VCaP (cell line): ENCODE measurements at regions not wholly inside any gene's neighbourhood (a gene's known extent, or its start where the extent isn't known, plus 50 kb on each side); places are given as distances from the start of the nearest gene placed in this dataset.

ENCODE experiments used
- H3K27ac ChIP-seq: fragments of 450-650 bp; 2 replicates; pipeline ENCODE4 v1.5.1; 2017
- TF ChIP-seq, protein P1 (sequence below): fragments of 450-650 bp; conservative IDR thresholded peaks from 2 replicates; pipeline ENCODE4 v1.5.1; 2017; ENCODE audit warnings: mild to moderate bottlenecking, moderate library complexity

DNA sequence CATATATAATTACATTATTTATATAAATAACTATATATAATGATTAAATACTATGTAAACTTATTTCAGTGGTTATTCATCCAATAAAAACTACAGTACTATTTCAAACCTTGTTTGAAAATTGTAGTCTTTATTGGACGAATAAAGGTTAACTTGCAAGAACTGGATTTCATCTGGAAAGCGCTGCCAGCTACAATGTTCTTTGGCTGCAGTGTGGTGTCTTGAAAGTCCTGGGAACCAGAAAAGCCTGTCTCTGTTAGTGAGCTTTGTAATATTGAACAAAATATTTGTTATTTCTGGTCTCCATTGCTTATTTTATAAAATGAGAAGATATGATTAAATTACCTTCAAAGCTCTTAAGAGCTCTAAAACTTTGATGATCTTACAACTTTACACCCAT, 763.6 kb downstream of the ADGRL2 start:
- TF ChIP-seq, protein P1, sequence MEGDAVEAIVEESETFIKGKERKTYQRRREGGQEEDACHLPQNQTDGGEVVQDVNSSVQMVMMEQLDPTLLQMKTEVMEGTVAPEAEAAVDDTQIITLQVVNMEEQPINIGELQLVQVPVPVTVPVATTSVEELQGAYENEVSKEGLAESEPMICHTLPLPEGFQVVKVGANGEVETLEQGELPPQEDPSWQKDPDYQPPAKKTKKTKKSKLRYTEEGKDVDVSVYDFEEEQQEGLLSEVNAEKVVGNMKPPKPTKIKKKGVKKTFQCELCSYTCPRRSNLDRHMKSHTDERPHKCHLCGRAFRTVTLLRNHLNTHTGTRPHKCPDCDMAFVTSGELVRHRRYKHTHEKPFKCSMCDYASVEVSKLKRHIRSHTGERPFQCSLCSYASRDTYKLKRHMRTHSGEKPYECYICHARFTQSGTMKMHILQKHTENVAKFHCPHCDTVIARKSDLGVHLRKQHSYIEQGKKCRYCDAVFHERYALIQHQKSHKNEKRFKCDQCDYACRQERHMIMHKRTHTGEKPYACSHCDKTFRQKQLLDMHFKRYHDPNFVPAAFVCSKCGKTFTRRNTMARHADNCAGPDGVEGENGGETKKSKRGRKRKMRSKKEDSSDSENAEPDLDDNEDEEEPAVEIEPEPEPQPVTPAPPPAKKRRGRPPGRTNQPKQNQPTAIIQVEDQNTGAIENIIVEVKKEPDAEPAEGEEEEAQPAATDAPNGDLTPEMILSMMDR, result no peak

GRCh38 chr1:82562448-82562847, 761.7 kb downstream of the ADGRL2 start:
- TF ChIP-seq, protein P1, result no peak
- no peak overlapping the region; the same call in 1 of the 2 replicates for H3K27ac ChIP-seq

More for the DNA sequence above, 763.6 kb downstream of the ADGRL2 start:
- H3K27ac ChIP-seq, result peak overlapping the region; percentile 67

DNA sequence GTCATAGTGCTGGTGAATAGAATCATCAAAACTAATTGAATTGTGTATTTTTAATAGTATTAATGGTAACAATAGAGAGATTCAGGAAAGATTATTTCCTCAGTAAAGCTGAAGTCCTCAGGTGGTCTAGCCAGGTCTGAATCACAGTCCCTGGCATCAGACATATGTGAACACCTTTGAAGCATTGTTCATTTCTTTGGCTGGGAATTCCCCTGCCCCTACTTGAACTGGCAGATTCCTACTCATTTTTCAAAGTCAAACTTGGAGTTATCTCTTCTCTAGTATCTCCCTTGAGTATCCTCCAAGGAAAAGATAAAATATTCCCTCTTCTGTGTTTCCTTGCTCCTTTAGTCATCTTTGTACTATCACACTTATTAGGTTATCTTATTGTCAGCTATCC, 759.8 kb downstream of the ADGRL2 start:
- TF ChIP-seq, protein P1, result no peak

DNA sequence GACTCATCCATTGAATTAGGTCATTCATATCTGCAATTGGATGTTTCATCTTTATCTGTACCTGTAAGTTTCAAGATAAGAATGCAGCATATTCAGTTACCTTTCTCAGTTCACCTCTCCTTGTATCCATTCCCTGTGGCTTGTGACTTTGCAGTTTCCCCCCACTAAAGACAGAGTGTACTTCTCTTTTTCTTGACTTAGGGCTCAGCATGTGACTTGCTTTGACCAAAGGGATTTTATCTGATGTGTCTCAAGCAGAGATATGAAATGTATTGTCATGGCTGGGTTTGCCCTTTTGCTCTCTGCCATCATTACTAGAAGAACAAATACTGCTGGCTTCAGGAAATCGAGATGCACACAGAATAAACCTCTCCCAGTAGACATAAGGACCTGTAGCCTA, 754.8 kb downstream of the ADGRL2 start:
- H3K27ac ChIP-seq, result no peak overlapping the region
- TF ChIP-seq, protein P1, result no peak

More for the DNA sequence above, 759.8 kb downstream of the ADGRL2 start:
- H3K27ac ChIP-seq, result no peak overlapping the region

DNA sequence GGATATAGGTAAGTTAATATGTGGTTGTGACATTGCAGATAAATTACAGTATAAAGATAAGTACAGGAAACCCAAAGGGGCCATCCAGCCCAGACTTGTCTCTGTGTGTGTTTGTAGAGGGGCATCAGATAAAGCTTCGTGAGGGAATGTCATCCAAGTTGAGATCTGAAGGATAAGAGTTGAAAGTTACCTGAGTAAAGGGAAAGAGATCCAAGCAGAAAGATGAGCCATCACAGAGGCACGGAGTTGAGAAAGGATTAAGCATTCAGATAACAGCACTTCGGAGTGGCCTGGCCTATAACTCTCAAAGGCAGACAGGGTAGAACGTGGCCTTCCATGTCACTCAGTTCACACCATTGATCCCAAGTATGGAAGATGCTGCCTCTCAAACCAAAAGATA, 749.1 kb downstream of the ADGRL2 start:
- H3K27ac ChIP-seq, result no peak overlapping the region
- TF ChIP-seq, protein P1, result no peak

DNA sequence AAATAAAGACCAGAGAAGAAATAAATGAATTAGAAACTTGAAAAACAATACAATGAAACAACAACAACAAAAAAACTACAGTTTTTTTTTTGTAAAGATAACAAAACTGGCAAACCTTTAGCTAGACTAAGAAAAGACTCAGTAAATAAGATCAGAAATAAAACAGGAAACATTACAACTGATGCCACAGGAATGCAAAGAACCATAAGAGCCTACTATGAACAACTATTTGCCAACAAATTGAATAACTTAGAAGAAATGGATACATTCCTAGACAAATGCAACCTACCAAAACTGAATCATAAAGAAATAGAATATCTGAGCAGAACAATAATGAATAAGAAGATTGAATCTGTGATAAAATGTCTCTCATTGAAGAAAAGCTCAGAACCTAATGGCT, 742.0 kb downstream of the ADGRL2 start:
- TF ChIP-seq, protein P1, result no peak
- no peak overlapping the region for H3K27ac ChIP-seq

DNA sequence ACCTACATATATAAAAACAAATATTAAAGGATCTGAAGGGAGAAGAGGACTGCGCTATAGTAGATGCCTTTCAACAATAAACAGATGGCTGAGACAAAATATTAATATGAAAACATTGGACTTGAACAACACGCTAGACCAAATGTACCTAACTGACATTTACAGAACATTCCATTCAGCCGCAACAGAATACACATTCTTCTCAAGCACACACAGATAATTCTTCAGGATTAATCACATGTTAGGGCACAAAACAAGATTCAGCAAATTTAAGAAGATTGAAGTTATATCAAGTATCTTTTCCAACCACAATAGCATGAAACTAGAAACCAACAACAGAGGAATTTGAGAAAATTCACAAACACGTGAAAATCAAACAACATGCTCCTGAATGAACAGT, 741.4 kb downstream of the ADGRL2 start:
- H3K27ac ChIP-seq, result no peak overlapping the region
- TF ChIP-seq, protein P1, result no peak
